Adrenal gland (tissue), 5 donors: ENCODE measurements at regions not wholly inside any gene's neighbourhood (a gene's known extent, or its start where the extent isn't known, plus 50 kb on each side); places are given as distances from the start of the nearest gene placed in this dataset.

Experiments
- CTCF ChIP-seq, 6 experiments: fragments of 450-650 bp in 4 of 6; fragments of 200-600 bp in 2 of 6; sonication (generic) in 1 of 6; IDR thresholded peaks; 1 replicate in 5 of 6; 2 replicates in 1 of 6; pipeline versions ENCODE4 v1.5.1 to v1.8.0; 2016 to 2021; ENCODE audit warnings: antibody characterized with exemption in 6 of 6, mild to moderate bottlenecking in 2 of 6, moderate library complexity in 1 of 6
- POLR2A ChIP-seq, 2 donors: fragments of 450-650 bp; IDR thresholded peaks; one replicate each; pipeline ENCODE4 v1.6.1; 2017; ENCODE audit warnings: antibody characterized with exemption in 2 of 2, mild to moderate bottlenecking in 2 of 2, moderate library complexity in 1 of 2
- donor health status: DM: no; HTN: no; CAD: no.

GRCh38 chr4:15130441-15130840 lies 128.2 kb downstream of the CPEB2 start:
- no peak for TF ChIP-seq CTCF (IDR thresholded peaks at IDR 0.05)
- no peak for TF ChIP-seq POLR2A (IDR thresholded peaks at IDR 0.05)
